Ovary (tissue), 3 donors: ENCODE measurements at regions not wholly inside any gene's neighbourhood (a gene's known extent, or its start where the extent isn't known, plus 50 kb on each side); places are given as distances from the start of the nearest gene placed in this dataset.

Source experiments
- CTCF ChIP-seq, 3 donors: fragments of 450-650 bp in 2 of 3; fragments of 200-600 bp in 1 of 3; IDR thresholded peaks; one replicate each; pipeline versions ENCODE4 v1.5.1 to v1.8.0; 2016 to 2022; ENCODE audit warnings: antibody characterized with exemption in 3 of 3, mild to moderate bottlenecking in 1 of 3
- EP300 ChIP-seq: sonication (generic); formaldehyde crosslinking; IDR thresholded peaks from one replicate; pipeline ENCODE4 v1.6.1; 2017; ENCODE audit warnings: antibody characterized with exemption
- POLR2A ChIP-seq: fragments of 450-650 bp; IDR thresholded peaks from one replicate; pipeline ENCODE4 v1.6.1; 2017; ENCODE audit warnings: antibody characterized with exemption, mild to moderate bottlenecking, moderate library complexity
- donor health status: DM: no; HTN: no; CAD: no.

GRCh38 chr3:152555666-152556291 lies 279.2 kb upstream of the P2RY1 start:
- TF ChIP-seq POLR2A = no peak
- no peak for TF ChIP-seq CTCF (IDR thresholded peaks at IDR 0.05)
- TF ChIP-seq EP300 = no peak
